BJ (cell line): ENCODE measurements at regions not wholly inside any gene's neighbourhood (a gene's known extent, or its start where the extent isn't known, plus 50 kb on each side); places are given as distances from the start of the nearest gene placed in this dataset.
"Not testable (repeated sequence)": the region's sequence is repeated elsewhere in the genome, so short reads cannot be mapped to it uniquely, and the experiment has no call there.

Experiments
- CTCF ChIA-PET: fragments of 350-600 bp; formaldehyde crosslinking; extraction: SDS; loops from one replicate; lab custom pipeline; 2021; ENCODE audit warnings: antibody characterized with exemption, inconsistent platforms; lab: Yijun Ruan, JAX
- POLR2A ChIA-PET: fragments of 300-600 bp; sonication (Branson Sonifier 250); formaldehyde crosslinking; extraction: SDS; loops from one replicate; lab custom pipeline; 2021; ENCODE audit warnings: antibody characterized with exemption; lab: Charles Lee
- DNase-seq: peaks from one replicate; pipeline ENCODE4 v3.0.0-alpha.2; 2011; ENCODE audit warnings: low read depth
- H3K27me3 ChIP-seq: 2 replicates; pipeline ENCODE4 v1.6.0; 2011; ENCODE audit warnings: low read length; ENCODE audit not compliant: control insufficient read depth, insufficient read depth
- H3K36me3 ChIP-seq: 2 replicates; pipeline ENCODE4 v1.5.1; 2011; ENCODE audit warnings: low read length; ENCODE audit not compliant: control insufficient read depth, insufficient read depth
- H3K4me3 ChIP-seq: 2 replicates; pipeline ENCODE4 v1.5.1; 2011; ENCODE audit warnings: low read depth, mild to moderate bottlenecking, control low read depth, low read length
- TF ChIP-seq, protein P1 (sequence below): IDR thresholded peaks from 2 replicates; pipeline ENCODE4 v1.5.1; 2011; ENCODE audit warnings: low read depth, mild to moderate bottlenecking, control low read depth, inconsistent platforms, low read length, moderate library complexity; ENCODE audit not compliant: insufficient read depth

DNA sequence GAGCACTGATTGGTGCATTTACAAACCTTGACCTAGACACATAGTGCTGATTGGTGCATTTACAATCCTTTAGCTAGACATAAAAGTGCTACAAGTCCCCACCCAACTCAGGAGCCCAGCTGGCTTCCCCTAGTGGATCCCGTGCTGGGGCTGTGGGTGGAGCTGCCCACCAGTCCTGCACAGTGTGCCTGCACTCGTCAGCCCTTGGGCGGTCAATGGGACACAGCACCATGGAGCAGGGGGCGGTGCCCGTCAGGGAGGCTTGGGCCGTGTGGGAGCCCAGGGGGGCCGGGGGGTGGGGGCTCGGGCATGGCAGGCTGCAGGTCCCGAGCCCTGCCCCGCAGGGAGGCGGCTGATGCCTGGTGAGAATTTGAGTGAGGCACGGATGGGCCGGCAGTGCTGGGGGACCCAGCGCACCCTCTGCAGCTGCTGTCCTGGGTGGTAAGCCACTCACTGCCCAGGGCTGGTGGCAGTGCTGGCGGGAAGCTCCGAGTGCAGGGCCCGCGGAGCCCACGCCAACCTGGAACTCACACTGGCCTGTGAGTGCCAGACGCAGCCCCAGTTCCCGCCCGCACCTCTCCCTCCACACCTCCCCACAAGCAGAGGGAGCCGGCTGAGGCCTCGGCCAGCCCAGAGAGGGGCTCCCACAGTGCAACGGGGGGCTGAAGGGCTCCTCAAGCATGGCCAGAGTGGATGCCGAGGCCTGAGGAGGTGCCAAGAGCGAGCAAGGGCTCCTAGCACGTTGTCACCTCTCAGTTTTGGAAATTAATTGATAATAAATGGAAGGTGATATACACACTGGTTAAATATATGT lies 207.7 kb downstream of the RAP2B start:
- no peak for DNase-seq
- no peaks in the 10 kb centered on the region for H3K27me3 ChIP-seq
- ChIA-PET POLR2A (no interaction called here), CTCF (no interaction called here)
- TF ChIP-seq, protein P1, sequence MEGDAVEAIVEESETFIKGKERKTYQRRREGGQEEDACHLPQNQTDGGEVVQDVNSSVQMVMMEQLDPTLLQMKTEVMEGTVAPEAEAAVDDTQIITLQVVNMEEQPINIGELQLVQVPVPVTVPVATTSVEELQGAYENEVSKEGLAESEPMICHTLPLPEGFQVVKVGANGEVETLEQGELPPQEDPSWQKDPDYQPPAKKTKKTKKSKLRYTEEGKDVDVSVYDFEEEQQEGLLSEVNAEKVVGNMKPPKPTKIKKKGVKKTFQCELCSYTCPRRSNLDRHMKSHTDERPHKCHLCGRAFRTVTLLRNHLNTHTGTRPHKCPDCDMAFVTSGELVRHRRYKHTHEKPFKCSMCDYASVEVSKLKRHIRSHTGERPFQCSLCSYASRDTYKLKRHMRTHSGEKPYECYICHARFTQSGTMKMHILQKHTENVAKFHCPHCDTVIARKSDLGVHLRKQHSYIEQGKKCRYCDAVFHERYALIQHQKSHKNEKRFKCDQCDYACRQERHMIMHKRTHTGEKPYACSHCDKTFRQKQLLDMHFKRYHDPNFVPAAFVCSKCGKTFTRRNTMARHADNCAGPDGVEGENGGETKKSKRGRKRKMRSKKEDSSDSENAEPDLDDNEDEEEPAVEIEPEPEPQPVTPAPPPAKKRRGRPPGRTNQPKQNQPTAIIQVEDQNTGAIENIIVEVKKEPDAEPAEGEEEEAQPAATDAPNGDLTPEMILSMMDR, result no peak
- no peaks in the 10 kb centered on the region for H3K36me3 ChIP-seq
- no peak overlapping the region for H3K4me3 ChIP-seq

DNA sequence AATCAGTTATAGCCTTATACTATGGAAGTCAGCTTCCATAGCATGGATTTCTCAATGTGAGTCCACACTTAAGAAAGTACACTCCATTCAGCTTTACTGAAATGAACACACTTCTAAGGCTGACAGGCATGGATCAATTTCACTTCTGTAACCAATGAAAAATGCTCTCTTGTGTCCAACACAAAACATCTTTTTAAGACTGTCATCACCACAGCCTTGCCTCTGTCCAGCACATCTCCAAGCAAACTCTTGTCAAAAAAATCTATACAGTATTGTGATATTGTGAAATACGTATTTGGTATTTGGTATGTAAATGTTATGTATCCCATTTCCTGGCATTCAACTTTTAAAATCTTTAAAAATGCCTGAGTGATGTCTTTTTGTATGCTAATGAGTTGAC lies 208.7 kb downstream of the RAP2B start:
- Histone ChIP-seq H3K36me3 (no peaks in the 10 kb centered on the region), H3K4me3 (no peak overlapping the region), H3K27me3 (no peaks in the 10 kb centered on the region)
- POLR2A ChIA-PET, result no interaction called here
- no peak for DNase-seq
- TF ChIP-seq, protein P1, result no peak
- CTCF ChIA-PET, result no interaction called here

DNA sequence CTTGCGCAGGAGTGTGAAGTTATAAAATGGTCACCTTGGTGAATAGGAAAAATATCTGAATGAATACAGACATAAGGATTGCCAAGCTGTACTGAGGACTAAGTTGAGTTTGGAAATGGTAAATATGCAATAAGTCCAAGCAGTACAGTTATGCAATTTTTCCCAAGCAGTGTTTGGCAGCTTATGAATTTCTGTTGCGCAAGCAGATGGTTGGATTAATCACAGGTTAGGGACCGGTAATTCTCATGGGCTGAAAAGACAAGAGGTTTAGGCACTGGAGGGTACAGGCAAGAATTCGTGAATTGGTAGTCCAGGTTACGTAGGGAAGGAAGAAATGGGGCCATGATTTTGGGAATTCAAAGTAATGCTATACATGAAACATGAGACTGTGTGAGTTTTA lies 210.3 kb downstream of the RAP2B start:
- no peak for DNase-seq
- TF ChIP-seq, protein P1, result no peak
- Histone ChIP-seq H3K27me3 (no peaks in the 10 kb centered on the region), H3K36me3 (no peaks in the 10 kb centered on the region), H3K4me3 (no peak overlapping the region)
- CTCF ChIA-PET, result interaction anchor here (0.9 kb wide), 1 partner anchor 17 kb away, joined by 3 read pairs; no protein-coding TSS in a partner anchor
- POLR2A ChIA-PET, result no interaction called here

DNA sequence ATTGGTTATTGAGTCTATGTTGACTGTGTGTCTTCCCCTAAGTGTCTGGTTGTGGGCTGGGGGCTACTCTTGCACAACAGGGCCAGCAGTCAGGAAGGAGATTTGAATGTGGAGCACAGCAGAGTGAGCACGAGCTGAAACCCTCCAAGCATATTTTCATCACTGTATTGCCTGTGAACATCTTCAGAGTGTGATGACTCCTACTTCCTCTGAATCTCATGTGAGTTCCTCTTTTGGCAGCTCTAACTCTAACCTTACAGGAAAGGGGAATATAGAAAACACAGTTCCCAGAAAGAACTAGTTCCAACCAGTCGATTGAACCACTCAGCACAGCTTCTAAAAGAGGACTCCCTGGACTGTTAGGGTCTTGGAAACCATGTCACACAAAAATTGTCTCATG lies 211.6 kb downstream of the RAP2B start:
- Histone ChIP-seq H3K27me3 (no peaks in the 10 kb centered on the region), H3K36me3 (no peaks in the 10 kb centered on the region), H3K4me3 (no peak overlapping the region)
- CTCF ChIA-PET, result no interaction called here
- no peak for DNase-seq
- TF ChIP-seq, protein P1, result no peak
- POLR2A ChIA-PET, result no interaction called here

DNA sequence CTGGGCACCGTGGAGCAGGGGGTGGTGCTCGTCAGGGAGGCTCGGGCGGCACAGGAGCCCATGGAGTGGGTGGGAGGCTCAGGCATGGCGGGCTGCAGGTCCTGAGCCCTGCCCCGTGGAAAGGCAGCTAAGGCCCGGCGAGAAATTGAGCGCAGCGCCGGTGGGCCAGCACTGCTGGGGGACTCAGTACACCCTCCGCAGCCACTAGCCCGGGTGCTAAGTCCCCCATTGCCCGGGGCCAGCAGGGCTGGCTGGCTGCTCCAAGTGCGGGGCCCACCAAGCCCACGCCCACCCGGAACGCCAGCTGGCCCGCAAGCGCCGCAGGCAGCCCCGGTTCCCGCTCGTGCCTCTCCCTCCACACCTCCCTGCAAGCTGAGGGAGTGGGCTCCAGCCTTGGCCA lies 216.3 kb downstream of the RAP2B start:
- CTCF ChIA-PET, H3K36me3 ChIP-seq, DNase-seq, POLR2A ChIA-PET, H3K4me3 ChIP-seq, H3K27me3 ChIP-seq: not testable (repeated sequence)
